Glomerular visceral epithelial cell (primary cell): ENCODE measurements at regions not wholly inside any gene's neighbourhood (a gene's known extent, or its start where the extent isn't known, plus 50 kb on each side); places are given as distances from the start of the nearest gene placed in this dataset.

ENCODE experiments used
- DNase-seq: peaks from one replicate; pipeline ENCODE4 v3.0.0-alpha.2; 2016; ENCODE audit errors: extremely low spot score

GRCh38 chr2:2926009-2926857, 451.4 kb downstream of the EIPR1 start:
- no peak for DNase-seq

DNA sequence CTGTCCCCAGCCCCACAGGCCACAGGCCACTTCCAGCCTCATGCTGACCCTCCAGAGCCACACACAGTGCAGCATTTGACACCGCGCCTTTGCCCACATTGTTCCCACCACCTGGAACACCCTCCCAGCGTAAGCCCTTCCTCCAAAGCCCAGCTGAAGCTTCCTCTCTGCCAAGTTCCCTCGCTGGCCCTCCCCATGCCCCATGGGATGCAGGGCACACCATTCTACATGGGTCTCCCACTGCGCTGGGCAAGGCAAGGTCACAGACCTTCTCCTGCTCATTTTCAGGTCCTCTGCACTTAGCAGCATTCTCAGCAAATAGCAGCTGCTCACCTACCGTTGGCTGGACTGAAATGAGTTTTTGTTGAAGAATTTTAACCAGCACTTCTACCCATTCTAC, 455.5 kb downstream of the EIPR1 start:
- no peak for DNase-seq

DNA sequence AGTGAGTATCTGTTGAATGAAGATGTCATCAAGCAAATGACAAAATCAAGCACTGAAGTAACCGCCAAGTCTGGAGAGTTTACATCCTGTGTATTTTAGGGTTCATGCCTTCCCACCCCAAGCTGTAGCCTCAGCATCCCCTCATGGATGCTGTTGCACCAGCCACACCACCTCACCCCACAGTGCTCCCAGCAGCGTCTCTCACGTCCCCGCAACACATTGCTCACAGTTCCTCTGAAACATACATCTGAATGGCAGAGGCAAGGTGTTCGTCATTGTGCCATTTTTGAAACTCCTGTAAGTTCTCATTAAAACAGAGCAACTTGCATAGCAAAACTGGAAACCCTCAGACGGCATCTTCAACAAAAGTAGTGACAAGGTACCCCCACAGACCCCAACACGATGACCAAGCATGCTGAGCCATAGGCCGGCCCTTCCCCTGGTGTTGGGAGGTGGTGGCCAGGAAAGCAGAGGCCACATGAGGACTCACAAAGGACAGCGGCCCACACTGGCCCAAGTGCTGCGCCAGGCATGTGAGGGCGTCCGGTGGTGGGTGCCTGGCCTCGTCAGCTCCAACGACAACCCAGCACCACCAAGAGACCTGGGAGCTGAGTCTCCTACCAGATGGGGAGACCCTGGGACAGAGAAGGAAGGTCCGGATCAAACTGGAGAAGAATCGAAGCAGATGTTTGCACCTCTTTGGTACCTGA, 456.5 kb downstream of the EIPR1 start:
- DNase-seq = no peak

GRCh38 chr2:2919574-2920365, 457.8 kb downstream of the EIPR1 start:
- no peak for DNase-seq

DNA sequence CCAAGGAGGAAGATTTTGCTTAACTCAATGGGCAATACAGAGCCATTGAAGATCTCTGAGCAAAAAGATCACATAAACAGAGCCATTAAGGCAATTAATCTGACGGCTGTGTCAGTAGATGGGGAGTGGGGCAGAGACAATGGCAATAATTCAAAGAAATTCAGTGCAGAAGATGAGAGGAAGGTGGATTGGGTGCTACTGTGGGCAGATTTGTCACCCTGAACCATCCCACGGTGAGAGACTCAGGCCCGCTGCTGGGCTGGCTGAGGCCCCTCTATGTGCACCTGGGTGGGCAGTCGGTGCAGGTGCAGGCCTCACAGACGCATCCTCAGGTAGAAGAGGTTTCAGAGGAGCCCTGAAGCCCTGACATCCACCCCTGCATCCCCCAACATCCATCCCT, 458.6 kb downstream of the EIPR1 start:
- DNase-seq = no peak

DNA sequence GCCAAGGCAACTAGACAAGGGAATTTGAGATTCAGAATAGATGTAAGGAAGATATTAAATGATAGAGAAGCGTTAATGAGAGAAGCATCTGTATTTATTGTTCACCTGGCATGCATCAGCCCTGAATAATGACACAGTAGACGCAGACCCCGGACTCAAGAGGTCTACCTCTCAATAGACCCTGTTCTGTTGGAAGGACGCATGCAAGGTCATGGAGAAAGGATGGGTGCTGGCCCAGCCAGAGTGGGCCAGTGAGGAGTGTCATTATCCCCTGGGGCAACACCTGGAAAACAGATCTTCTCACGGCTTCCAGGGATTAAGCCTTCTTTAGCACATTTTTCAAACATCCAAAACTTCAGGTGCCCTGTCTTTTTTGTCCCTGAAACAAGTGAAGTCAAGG, 461.0 kb downstream of the EIPR1 start:
- no peak for DNase-seq

GRCh38 chr2:2914252-2914651, 463.4 kb downstream of the EIPR1 start:
- DNase-seq = no peak

- DNase-seq = no peak
Measured at GRCh38 chr2:2913601-2914120, 464.0 kb downstream of the EIPR1 start.

- DNase-seq = no peak
Measured at GRCh38 chr2:2912731-2913130, 464.9 kb downstream of the EIPR1 start.

- DNase-seq = no peak
Measured at GRCh38 chr2:2912293-2912692, 465.3 kb downstream of the EIPR1 start.

DNA sequence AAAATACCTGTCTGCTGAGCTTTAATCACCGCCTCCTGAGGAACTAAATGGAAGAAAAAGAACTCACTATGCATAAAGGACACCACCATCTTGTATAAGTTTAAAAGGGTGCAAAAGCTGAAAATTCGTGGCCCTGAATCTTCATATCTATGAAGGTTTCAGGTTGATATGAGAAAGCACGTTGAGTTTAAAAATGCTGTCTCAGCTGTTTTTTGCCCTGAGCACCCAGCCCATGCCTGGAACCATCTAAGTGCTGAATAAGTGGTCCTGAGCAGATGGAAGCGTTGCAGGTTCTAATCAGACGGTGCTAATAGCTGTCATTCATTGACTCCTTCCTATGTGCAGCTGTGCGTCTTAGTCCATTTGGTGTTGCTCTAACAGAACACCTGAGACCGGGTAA, 467.4 kb downstream of the EIPR1 start:
- DNase-seq = no peak

- DNase-seq = no peak
Measured at GRCh38 chr2:2909086-2910035, 468.3 kb downstream of the EIPR1 start.

DNA sequence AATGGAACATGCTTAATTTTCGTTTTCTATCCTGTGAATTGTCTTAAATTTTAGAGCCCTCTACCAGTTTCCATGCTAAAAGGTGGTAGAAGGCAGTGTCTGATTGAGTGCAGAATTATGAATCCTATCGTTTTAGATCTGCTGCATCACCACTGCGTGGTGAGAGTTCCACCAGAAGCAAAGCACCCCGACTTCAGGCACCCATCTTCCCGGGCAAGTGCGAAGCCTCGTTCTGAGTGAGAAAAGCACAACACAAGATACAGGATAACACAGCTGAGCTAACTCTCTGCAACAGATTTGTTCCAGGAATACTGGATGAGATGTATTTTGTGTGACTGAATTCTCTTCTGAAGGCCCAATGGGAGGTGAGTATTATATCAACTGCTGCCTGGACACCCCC, 471.5 kb downstream of the EIPR1 start:
- DNase-seq = no peak

DNA sequence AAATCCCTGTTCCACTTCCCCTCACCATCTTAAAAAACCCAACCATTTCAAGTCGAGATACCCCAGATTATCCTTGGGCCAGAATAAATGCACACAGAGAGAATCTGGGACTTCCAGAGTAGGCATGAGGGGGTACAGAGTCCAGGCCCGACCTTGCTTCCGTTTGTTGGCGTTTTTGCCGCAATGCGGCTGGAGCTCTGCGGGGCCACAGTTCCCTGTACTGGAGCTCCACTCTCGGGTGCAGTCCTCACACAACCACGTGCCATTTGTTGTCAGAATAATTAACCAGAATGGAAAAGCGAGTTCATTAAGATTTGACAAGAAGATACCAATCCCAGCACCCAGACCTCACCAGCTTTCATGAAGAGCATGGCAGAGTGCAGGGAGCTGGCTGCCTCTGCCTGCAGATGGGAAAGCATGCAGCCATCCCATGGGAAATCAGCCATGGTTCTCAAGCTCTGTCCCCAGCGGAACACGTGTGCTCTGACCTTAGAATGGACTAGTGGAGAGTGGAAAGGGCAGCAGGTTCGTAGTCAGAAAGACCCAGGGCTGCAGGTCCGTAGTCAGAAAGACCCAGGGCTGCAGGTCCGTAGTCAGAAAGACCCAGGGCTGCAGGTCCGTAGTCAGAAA, 472.8 kb downstream of the EIPR1 start:
- DNase-seq = no peak

- DNase-seq = no peak
Measured at GRCh38 chr2:2902547-2903281, 474.9 kb downstream of the EIPR1 start.

- no peak for DNase-seq
Measured at GRCh38 chr2:2901384-2902345, 476.0 kb downstream of the EIPR1 start.

DNA sequence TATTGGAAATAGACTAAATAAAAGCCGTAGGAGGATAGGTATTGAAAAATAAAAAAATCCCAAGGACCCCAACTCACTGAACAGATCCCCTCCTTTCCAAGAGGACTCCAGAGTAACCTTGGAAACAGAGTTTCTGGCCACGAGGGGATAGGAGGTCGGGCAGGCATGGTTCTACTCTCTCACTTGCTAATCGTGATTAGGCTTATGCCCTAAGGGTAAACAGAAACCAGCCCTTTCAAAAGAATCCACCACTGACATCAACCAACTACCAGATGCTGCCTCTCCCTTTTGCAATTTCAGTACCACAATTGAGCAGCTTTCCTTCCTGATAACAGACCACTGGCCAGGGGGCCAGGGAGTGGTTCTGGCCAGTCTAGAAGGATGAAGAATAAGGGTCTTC, 477.8 kb downstream of the EIPR1 start:
- DNase-seq = no peak

- no peak for DNase-seq
Measured at GRCh38 chr2:2898744-2899143, 478.9 kb downstream of the EIPR1 start.

- no peak for DNase-seq
Measured at GRCh38 chr2:2896643-2897042, 481.0 kb downstream of the EIPR1 start.
